ENCODE measurements at regions not wholly inside any gene's neighbourhood (a gene's known extent, or its start where the extent isn't known, plus 50 kb on each side); places are given as distances from the start of the nearest gene placed in this dataset.

DNA sequence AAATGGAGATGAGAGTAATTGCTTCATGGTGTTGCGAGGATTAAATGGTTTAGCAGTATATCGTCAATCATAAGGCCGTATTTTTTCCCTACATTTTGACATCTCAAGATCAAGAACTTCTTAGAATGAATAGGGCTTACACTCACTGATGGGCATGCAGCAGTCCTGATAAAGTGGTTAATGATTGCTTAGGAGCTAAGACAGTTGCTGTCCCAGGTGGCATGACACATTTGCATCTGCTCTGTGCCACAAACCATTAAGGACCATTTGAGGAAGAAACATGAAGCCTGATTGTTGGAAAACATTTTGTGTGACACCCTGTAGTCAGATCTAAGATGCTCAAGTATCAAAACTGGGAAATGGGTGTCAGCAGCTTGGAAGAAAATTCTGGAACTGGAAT, 81.0 kb upstream of the SGIP1 start:
- H2BK15ac ChIP-seq (ENCODE audit: low read depth, low read length): no peak overlapping the region
- H4K8ac ChIP-seq (replicated peaks; ENCODE audit: insufficient read length, low read depth, low read length): no peak overlapping the region
- no peak overlapping the region for H2BK12ac ChIP-seq (ENCODE audit: insufficient read length, low read depth, low read length)
- H3K79me2 ChIP-seq (ENCODE audit: insufficient read depth, low read length): no peaks in the 10 kb centered on the region
- H3K18ac ChIP-seq (ENCODE audit: insufficient read length, low read depth, low read length): no peak overlapping the region
- H3K23me2 ChIP-seq (ENCODE audit: insufficient read length, low read depth, low read length, poor library complexity, severe bottlenecking): no peaks in the 10 kb centered on the region
- H3K27me3 ChIP-seq (ENCODE audit: insufficient read depth, low read length): no peaks in the 10 kb centered on the region
- no peak overlapping the region for H2BK120ac ChIP-seq (ENCODE audit: low read depth, low read length, poor library complexity, severe bottlenecking)
- no peaks in the 10 kb centered on the region for H3K79me1 ChIP-seq (ENCODE audit: insufficient read depth, low read depth, low read length, poor library complexity, severe bottlenecking)
- no peak overlapping the region for H2BK5ac ChIP-seq (ENCODE audit: insufficient read length, low read length)
- H3K4ac ChIP-seq (ENCODE audit: low read depth, low read length): no peak overlapping the region
- no peak overlapping the region for H2AFZ ChIP-seq (ENCODE audit: low read length)
- no peak for TF ChIP-seq CTCF (conservative IDR thresholded peaks at IDR 0.05)
- Mint-ChIP-seq H3K27me3 (ENCODE audit: low read depth) (no peaks in the 10 kb centered on the region; the same call in 1 of the 2 replicates), H3K9me3 (no peaks in the 10 kb centered on the region), H3K4me1 (no peaks in the 10 kb centered on the region), H3K27ac (no peak overlapping the region), H3K36me3 (ENCODE audit: insufficient read depth in 1 of 3, low read depth in 3 of 3) (no peaks in the 10 kb centered on the region), H3K4me3 (no peak overlapping the region)
- no peak overlapping the region for H3K9ac ChIP-seq (ENCODE audit: extremely low read depth, insufficient read length, low read length)
- no peak overlapping the region for H3K4me2 ChIP-seq (ENCODE audit: insufficient read depth, insufficient read length, low read length)
- no peak for DNase-seq
- H3K56ac ChIP-seq (ENCODE audit: insufficient read length, low read depth, low read length): no peak overlapping the region
- no peak overlapping the region for H3T11ph ChIP-seq (ENCODE audit: low read length)
- H4K91ac ChIP-seq (ENCODE audit: insufficient read length, low read depth, low read length): no peak overlapping the region
- no peak overlapping the region for H3K14ac ChIP-seq (ENCODE audit: insufficient read depth, low read length)
- no peak overlapping the region for H2AK5ac ChIP-seq (ENCODE audit: insufficient read length, low read length)
- no peak overlapping the region for H3K23ac ChIP-seq (ENCODE audit: insufficient read length, low read depth, low read length)
- H3K9me3 ChIP-seq (ENCODE audit: control insufficient read depth, low read depth, low read length): no peaks in the 10 kb centered on the region
- no peak overlapping the region for H3K27ac ChIP-seq (ENCODE audit: insufficient read length, low read depth, low read length)
- WGBS (ENCODE audit: extremely low coverage, insufficient read length, low lambda C conversion rate): no CpG with 5 or more reads among the region's 3 CpGs
- no peaks in the 10 kb centered on the region for H4K20me1 ChIP-seq (ENCODE audit: control insufficient read depth, insufficient read depth, insufficient read length)
- no peaks in the 10 kb centered on the region for H3K4me1 ChIP-seq (ENCODE audit: insufficient read depth, low read length)
- no peak overlapping the region for H2BK20ac ChIP-seq (ENCODE audit: low read depth, low read length, poor library complexity, severe bottlenecking)
- H4K5ac ChIP-seq (ENCODE audit: insufficient read length, low read depth, low read length): no peak overlapping the region

All from H9 (cell line).